Myocyte (in vitro differentiated cells): ENCODE measurements at regions not wholly inside any gene's neighbourhood (a gene's known extent, or its start where the extent isn't known, plus 50 kb on each side); places are given as distances from the start of the nearest gene placed in this dataset.

Experiments used
- DNase-seq: peaks from one replicate; pipeline ENCODE4 v3.0.0-alpha.2; 2012; ENCODE audit warnings: low read depth

GRCh38 chr9:91066856-91067255 lies 265.2 kb downstream of the SYK start:
- DNase-seq = no peak

GRCh38 chr9:91067306-91067860 lies 265.8 kb downstream of the SYK start:
- DNase-seq = no peak

- DNase-seq = peak; percentile 30
Measured at GRCh38 chr9:91071184-91071990, 269.8 kb downstream of the SYK start.

- DNase-seq = no peak
Measured at GRCh38 chr9:91073049-91073810, 271.6 kb downstream of the SYK start.

DNA sequence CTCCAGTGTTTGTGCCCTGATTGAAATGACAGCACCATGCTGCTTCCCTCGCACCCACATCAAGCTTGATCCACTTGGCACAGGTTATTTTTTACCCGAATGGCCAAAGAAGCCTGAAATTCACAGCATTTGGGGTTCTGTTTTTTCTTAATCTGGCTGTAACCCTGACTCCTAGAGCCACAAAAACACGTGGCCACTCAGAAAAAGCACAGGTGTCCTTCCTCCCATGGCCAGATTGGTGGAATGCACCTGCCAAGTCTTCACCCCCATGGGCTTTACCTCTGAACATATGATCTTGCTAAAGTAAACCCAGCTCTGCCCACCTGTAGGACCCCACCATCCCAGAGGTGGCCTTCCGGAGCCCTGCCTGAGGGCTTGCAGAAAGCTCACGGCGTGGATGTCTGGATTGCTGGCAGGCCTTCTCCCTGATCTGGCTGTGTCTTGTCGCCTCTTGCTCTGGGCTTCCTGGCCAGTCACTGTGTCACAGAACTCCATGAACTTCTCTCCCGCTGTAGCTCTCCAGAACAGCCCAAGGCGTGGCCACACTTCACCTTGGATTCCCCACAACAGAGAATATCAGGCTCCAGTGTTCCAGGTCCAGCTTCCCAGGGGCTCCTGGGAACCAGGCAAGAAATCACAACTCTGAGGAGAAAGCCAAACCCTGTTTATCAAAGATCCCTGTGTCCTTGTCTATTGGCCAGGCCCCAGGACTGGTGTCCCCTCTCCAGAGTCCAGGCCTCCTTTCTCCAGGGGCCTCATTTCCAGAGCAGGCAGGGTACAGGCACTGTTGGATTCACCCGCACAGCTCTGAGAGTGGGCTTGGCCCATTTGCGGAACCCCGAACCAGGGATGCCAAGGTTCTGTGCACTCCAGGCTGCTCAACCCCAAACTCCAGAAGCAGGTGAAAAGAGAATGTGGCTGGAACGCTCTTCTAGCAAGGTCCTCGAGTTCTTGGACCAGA lies 272.5 kb downstream of the SYK start:
- no peak for DNase-seq

GRCh38 chr9:91074866-91075265 lies 273.2 kb downstream of the SYK start:
- no peak for DNase-seq

- no peak for DNase-seq
Measured at GRCh38 chr9:91075279-91075678, 273.7 kb downstream of the SYK start.

DNA sequence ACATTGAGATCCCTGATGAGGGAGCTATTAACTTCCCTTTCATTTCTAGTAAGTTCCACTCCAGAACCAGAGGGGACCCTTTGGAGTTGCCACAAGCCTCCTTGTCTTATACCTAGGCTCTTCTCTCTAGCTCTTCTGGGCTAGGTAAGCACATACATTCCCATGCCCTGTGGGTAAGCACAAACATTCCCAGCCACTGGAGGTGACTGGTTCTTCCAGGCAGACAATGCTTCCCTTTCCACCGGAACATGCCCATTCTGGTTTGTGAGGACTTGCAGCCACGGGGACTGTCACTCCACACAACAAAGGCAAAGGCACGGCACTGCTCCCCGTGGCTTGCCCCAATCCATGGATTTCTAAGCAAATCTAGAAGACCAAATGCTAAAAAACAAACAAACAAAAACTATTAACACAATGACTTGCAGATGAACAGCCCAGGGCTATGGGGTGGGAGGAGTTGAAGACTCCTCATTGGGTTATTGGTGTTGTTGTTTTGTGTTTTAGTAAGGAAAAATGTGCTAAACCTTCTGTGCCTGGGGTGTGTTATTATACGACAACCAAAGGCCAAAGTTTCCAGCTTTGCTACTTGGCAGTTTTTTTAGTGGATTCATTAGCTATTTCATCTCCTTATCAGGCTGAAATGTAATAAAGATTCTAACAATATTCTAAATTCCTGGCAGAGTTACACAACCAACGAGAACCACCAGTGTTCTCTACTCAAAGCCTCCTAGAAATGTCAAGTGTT lies 276.2 kb downstream of the SYK start:
- DNase-seq = no peak

DNA sequence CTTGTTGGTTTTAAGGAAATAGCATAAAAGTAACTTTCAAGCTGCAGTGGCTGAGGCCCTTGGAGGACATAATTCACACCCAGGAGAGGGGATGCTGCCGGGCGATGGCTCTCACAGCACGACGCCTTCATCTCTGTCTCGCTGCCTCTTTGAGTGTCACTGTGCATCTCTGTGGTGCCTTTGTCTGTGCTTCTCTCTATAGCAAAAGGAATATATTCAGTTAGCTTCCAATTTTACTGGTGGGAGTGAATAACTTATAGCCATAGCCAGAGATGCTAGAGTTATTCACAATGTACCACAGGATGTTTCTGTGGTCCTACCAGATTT lies 276.7 kb downstream of the SYK start:
- no peak for DNase-seq

DNA sequence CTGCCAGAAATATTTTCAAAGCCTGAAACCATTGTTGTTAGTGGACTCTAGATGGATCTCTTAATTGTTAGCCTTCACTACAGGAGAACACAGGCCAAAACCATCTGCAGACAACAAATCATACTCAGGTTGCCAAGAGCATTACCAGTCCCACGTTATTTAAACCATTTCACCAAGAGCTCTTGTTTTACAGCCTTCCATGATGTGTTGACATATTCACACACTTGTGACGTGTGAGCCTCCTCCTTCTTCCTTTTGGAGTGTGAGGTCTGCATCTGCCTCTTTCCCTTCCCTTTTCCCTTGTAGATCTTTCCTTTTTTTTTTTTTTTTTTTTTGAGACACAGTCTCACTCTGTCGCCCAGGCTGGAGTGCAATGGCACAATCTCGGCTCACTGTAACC lies 279.0 kb downstream of the AUH start:
- no peak for DNase-seq

GRCh38 chr9:91084896-91085516 lies 276.7 kb downstream of the AUH start:
- DNase-seq = no peak

- DNase-seq = no peak
Measured at GRCh38 chr9:91085517-91086291, 276.0 kb downstream of the AUH start.

- no peak for DNase-seq
Measured at GRCh38 chr9:91086657-91087461, 274.9 kb downstream of the AUH start.

GRCh38 chr9:91087462-91087759 lies 274.3 kb downstream of the AUH start:
- no peak for DNase-seq

- DNase-seq = peak; percentile 56
Measured at GRCh38 chr9:91089405-91090129, 272.2 kb downstream of the AUH start.

GRCh38 chr9:91090130-91090410 lies 271.6 kb downstream of the AUH start:
- DNase-seq = no peak

- no peak for DNase-seq
Measured at GRCh38 chr9:91092214-91092613, 269.5 kb downstream of the AUH start.
